HG02938 (cell line): ENCODE measurements at regions not wholly inside any gene's neighbourhood (a gene's known extent, or its start where the extent isn't known, plus 50 kb on each side); places are given as distances from the start of the nearest gene placed in this dataset.

Source experiments
- ATAC-seq: cut with Tn5 transposase; IDR thresholded peaks from one replicate; pipeline ENCODE4 v1.9.1; 2021; ENCODE audit warnings: mild to moderate bottlenecking, moderate library complexity; ENCODE audit not compliant: unreplicated experiment

DNA sequence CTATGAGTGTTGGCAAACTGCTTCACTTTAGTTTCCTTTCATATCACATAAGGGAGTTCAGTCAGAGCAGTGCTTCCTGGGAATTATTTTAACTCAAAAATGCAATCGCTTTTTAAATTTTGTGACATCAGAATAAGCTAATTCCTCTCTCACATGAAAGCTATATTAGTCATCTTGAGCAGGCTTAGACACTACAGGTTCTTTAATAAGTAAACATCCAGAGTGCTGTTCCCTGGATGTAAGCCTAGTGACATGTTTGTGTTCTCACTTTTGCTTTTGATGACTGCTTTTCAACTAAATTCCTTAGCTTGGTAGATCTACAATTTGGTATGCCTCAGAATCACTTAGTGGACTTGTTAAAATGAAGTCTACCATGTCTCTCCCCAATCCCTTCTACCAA lies 252.7 kb upstream of the POU3F2 start:
- ATAC-seq, result no peak

DNA sequence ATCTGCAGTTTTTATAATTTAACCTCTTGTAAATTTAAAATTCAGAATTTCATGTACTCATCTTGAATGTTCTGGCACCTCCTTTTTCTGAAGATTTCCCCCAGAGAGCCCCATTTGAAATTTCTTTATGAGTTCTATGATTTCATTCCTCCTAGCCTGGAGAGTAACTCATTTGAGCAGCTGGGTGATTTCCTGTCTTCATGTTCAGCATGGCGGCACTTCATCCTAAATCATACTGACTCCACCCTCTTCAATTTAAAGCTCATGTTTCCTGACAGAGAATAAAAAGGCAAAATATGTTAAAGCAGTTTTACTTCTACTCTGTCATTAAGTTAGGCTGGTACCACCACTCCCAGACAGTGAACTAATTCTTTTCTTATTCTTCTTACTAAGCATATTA lies 250.9 kb upstream of the POU3F2 start:
- no peak for ATAC-seq

GRCh38 chr6:98586163-98586562 lies 248.2 kb upstream of the POU3F2 start:
- ATAC-seq, result no peak

DNA sequence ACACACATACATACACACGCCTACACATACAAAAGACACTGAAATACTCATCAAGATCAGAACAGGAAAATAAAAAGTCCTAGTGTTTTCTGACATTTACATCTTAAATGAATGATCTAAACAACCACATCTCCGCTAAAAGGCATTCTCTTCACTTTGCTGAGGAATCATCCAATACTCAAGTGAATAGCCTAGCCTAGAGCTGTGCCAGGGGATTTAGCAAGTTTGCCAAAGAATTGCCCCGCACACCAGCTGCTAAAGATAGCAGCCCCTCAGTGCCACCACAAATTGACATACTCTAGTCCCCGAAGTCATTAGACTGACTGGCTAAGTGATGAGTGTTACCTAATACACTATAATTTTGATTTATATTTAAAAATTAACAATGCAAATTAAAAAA lies 246.8 kb upstream of the POU3F2 start:
- no peak for ATAC-seq

DNA sequence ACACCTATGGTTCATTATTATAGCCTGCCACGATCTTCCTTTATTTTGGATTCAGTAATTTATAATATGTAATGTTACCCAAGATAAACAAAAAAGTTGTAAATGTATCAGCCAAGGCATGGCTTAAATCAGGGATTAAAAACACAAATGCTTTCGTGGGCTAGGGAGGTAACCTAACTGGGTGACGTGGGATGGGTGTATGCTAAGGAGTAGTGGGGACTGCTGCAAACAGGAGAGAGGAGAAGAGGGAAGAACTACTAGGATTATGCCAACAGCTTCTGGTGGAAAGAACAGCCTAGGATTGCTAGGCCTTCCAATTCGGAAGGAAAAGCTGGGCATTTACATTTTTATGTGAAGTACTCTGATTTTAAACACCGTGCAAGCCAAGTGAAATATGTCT lies 244.8 kb upstream of the POU3F2 start:
- ATAC-seq, result no peak

- ATAC-seq, result no peak
Observed at GRCh38 chr6:98590136-98590681, 244.2 kb upstream of the POU3F2 start.

DNA sequence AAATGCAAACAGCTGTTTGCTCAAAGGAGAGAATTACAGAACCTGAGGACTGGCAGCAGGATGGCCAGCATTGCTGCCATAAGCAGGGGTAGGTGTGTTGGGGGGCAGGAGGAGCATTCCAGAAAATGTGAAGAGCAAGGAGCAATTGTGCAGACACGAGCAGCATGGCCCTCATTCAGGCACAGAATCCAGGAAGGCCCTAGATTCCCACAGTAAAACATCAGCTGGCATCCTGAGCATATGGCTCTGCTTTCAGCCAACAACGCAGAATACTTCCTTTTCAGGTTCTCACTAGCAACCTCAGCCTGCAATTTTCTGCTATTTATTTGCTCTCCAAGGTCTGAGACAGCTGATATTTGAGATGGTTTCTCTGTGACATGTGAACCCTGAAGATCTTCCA lies 243.4 kb upstream of the POU3F2 start:
- ATAC-seq, result no peak

- ATAC-seq, result no peak
Observed at GRCh38 chr6:98593676-98594075, 240.7 kb upstream of the POU3F2 start.

- ATAC-seq, result no peak
Observed at GRCh38 chr6:98601716-98602115, 232.7 kb upstream of the POU3F2 start.

GRCh38 chr6:98605705-98606104 lies 228.7 kb upstream of the POU3F2 start:
- no peak for ATAC-seq

DNA sequence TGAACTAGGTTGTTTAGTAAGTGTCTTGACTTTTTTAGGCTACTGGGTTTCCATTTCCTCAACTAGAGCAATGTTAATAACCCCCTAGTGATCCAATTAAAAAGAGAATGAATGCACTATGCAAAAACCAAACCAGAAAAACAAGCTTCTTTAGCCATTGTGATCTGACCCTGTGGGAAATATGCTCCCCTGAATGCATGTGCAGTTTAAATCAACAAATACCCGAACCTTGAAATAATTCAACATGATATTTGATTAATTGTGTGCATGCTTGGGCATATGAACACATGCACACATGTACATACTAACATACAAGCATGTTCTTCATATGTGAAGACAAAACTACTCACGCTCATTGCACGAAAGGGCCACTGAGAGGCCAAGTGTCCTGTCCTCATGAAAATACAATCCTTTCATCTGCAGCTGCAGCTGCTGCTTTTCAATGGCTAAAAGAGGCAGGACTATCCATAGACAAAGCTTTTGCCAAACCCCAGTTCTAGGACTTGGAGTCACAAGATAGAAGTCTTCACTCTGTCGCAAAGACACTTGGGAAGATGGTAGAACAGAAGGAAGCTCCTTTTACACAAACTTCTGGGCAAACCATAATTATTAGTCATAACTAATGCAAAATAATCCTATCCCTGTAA lies 207.1 kb upstream of the POU3F2 start:
- no peak for ATAC-seq

GRCh38 chr6:98633886-98634285 lies 200.5 kb upstream of the POU3F2 start:
- ATAC-seq, result no peak

DNA sequence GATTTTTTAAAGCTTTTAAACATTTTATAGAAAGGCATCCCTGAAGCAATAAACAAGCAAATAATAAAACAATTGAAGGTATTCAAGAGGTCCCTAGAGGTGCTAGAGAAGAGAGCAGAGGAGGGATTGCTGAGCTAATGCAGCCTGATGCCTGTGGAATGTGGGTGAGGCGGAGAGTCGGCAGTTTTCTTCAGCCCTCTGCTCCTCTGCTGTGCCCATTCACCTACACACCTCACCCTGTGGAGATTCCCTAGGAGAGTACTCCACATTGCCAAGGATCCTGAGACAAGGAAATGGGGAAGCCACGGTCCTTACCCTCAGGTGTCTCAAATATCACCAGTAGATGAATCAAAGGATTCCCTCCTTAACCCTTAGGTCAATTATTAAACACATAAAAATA lies 199.8 kb upstream of the POU3F2 start:
- ATAC-seq, result no peak

GRCh38 chr6:98635191-98635590 lies 199.2 kb upstream of the POU3F2 start:
- ATAC-seq, result no peak

DNA sequence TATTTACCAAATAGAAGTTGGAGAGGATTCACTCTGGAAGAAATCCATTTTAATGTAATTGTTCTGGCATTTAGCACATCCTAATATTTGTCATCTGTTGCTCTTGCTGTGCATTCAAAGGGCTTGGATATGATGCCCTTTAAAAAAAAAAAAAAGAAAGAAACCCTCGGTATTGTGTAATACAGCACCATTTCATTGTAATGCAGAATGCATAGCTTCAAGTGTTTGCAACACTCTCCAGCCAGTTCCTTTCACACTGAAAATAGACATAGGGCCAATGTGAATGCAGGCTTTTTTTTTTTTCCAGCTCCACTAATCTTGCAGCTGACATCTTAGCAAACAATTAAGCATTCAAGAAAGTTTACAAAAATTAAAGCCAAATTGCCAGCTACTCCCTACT lies 197.4 kb upstream of the POU3F2 start:
- ATAC-seq, result no peak

DNA sequence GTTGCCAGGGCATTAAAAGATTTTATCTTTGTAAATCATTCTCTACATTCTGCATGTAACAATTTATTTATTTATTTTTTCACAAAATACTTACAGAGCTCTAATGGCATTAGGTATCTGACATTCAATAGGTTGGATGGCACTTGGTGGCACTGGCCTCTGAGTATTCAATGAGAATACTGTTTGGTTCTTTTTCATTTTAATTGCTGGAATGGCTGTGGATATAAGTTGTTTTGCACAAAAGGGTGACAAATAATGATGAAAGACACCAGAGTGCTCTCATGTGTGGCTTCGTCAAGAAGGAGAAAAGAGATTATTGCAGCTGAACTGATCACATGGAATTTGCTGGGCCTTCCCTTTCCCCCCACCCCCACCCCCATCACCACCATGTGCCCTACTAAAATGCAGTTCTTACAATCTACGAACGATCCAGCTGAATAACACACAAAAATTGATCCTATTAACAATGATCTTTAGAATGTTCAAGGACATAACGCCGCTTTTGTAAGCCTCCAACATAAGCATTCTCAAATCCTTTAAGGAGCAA lies 195.2 kb upstream of the POU3F2 start:
- no peak for ATAC-seq

DNA sequence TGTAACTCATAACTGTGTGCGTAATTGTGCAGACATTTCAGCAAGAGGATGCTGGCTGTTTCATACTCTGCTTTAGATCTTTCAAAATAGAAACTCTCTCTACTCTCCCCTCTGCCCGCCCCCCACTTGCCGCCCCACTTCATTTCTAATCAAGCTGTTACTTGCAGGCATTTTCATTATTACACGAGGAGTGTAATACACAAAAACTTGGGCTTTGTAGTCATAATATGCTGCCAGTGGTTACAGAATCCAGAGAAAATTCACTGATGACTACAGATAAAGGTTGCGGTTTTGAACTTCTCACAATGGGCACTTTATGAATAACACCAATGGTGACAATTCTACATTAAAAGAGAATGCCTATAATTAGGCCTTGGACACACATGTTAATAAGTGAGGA lies 194.0 kb upstream of the POU3F2 start:
- ATAC-seq, result no peak

- no peak for ATAC-seq
Observed at GRCh38 chr6:98641949-98642719, 192.2 kb upstream of the POU3F2 start.

GRCh38 chr6:98644063-98644462 lies 190.3 kb upstream of the POU3F2 start:
- ATAC-seq, result no peak

GRCh38 chr6:98648211-98648914 lies 186.0 kb upstream of the POU3F2 start:
- ATAC-seq, result no peak

GRCh38 chr6:98650941-98651340 lies 183.4 kb upstream of the POU3F2 start:
- no peak for ATAC-seq

GRCh38 chr6:98653179-98653578 lies 181.2 kb upstream of the POU3F2 start:
- ATAC-seq, result no peak
